ENCODE measurements at regions not wholly inside any gene's neighbourhood (a gene's known extent, or its start where the extent isn't known, plus 50 kb on each side); places are given as distances from the start of the nearest gene placed in this dataset.

GRCh38 chr13:67967031-67967430, 736.9 kb upstream of the PCDH9 start:
- no peak for TF ChIP-seq CTCF (IDR thresholded peaks at IDR 0.05; ENCODE audit: control extremely low read depth in 1 of 3, insufficient read depth in 1 of 3, low read depth in 1 of 3, low read length in 3 of 3)
- no peak for TF ChIP-seq POLR2A (IDR thresholded peaks at IDR 0.05; ENCODE audit: control extremely low read depth in 1 of 2, low read depth in 2 of 2, low read length in 2 of 2)

All from H1 (cell line).